Astrocyte of the cerebellum (primary cell): ENCODE measurements at regions not wholly inside any gene's neighbourhood (a gene's known extent, or its start where the extent isn't known, plus 50 kb on each side); places are given as distances from the start of the nearest gene placed in this dataset.

Experiments
- DNase-seq: peaks from one replicate; pipeline ENCODE4 v3.0.0-alpha.2; 2011; ENCODE audit warnings: low read depth
- H3K4me3 ChIP-seq: 2 replicates; pipeline ENCODE4 v1.5.1; 2011; ENCODE audit warnings: mild to moderate bottlenecking, low read depth, low read length, moderate library complexity
- CTCF ChIP-seq: IDR thresholded peaks from 2 replicates; pipeline ENCODE4 v1.5.1; 2012; ENCODE audit warnings: low read length, low read depth, moderate library complexity, mild to moderate bottlenecking; ENCODE audit errors: missing control alignments
- in situ Hi-C: cut with HindIII; loops from 2 replicates; pipeline ENCODE4 v1.10.0; 2017; ENCODE audit warnings: low sequenced_read_pairs

- in situ Hi-C loops, result no loop called here
- no peak for TF ChIP-seq CTCF
- no peak overlapping the region for H3K4me3 ChIP-seq
- no peak for DNase-seq
Measured at GRCh38 chr9:28547527-28547926, 974.2 kb upstream of the C9orf72 start.

- no peak overlapping the region for H3K4me3 ChIP-seq
Measured at GRCh38 chr9:28563291-28563934, 990.1 kb upstream of the C9orf72 start.

GRCh38 chr9:28583832-28584231 is 1010.6 kb upstream of the C9orf72 start:
- in situ Hi-C loops, result no loop called here
- H3K4me3 ChIP-seq, result no peak overlapping the region
- no peak for DNase-seq
- TF ChIP-seq CTCF, result no peak

More at GRCh38 chr9:28563291-28563934, 990.1 kb upstream of the C9orf72 start:
- no peak for TF ChIP-seq CTCF
- in situ Hi-C loops, result no loop called here
- DNase-seq, result no peak

- H3K4me3 ChIP-seq, result no peak overlapping the region
- in situ Hi-C loops, result no loop called here
- no peak for DNase-seq
- no peak for TF ChIP-seq CTCF
Measured at GRCh38 chr9:28584542-28584941, 1011.3 kb upstream of the C9orf72 start.

- no peak overlapping the region for H3K4me3 ChIP-seq
- no peak for DNase-seq
- in situ Hi-C loops, result no loop called here
- TF ChIP-seq CTCF, result no peak
Measured at GRCh38 chr9:28587052-28587451, 1013.8 kb upstream of the C9orf72 start.

GRCh38 chr9:28598408-28598807 is 1025.1 kb upstream of the C9orf72 start:
- peak; percentile 44 for DNase-seq
- no peak for TF ChIP-seq CTCF
- in situ Hi-C loops, result no loop called here
- no peak overlapping the region for H3K4me3 ChIP-seq

GRCh38 chr9:28600226-28600625 is 1026.9 kb upstream of the C9orf72 start:
- DNase-seq, result no peak
- in situ Hi-C loops, result no loop called here
- no peak for TF ChIP-seq CTCF
- H3K4me3 ChIP-seq, result no peak overlapping the region
